Endothelial cell (in vitro differentiated cells): ENCODE measurements at regions not wholly inside any gene's neighbourhood (a gene's known extent, or its start where the extent isn't known, plus 50 kb on each side); places are given as distances from the start of the nearest gene placed in this dataset.

Source experiments
- DNase-seq: peaks from one replicate; pipeline ENCODE4 v3.0.0; 2021; ENCODE audit warnings: low spot score
- H3K27ac Mint-ChIP-seq: one replicate; pipeline ENCODE4 v1.8.0; 2021; ENCODE audit warnings: mixed read lengths, inconsistent platforms; ENCODE audit not compliant: unreplicated experiment
- H3K27me3 Mint-ChIP-seq: one replicate; pipeline ENCODE4 v1.8.0; 2021; ENCODE audit warnings: mild to moderate bottlenecking, moderate library complexity, mixed read lengths, inconsistent platforms; ENCODE audit not compliant: unreplicated experiment
- H3K36me3 Mint-ChIP-seq: one replicate; pipeline ENCODE4 v1.8.0; 2021; ENCODE audit warnings: mild to moderate bottlenecking, low read depth, mixed read lengths, inconsistent platforms; ENCODE audit not compliant: unreplicated experiment
- H3K4me1 Mint-ChIP-seq: one replicate; pipeline ENCODE4 v1.8.0; 2021; ENCODE audit warnings: mild to moderate bottlenecking, mixed read lengths, inconsistent platforms; ENCODE audit not compliant: unreplicated experiment
- H3K4me3 Mint-ChIP-seq: one replicate; pipeline ENCODE4 v1.8.0; 2021; ENCODE audit warnings: mild to moderate bottlenecking, mixed read lengths, inconsistent platforms; ENCODE audit not compliant: unreplicated experiment
- H3K9me3 Mint-ChIP-seq: one replicate; pipeline ENCODE4 v1.8.0; 2021; ENCODE audit warnings: mixed read lengths, inconsistent platforms; ENCODE audit not compliant: unreplicated experiment
- TF ChIP-seq, protein P1 (sequence below): fragments of 200-600 bp; sonication (generic); IDR thresholded peaks from one replicate; pipeline ENCODE4 v1.5.0; 2021; ENCODE audit warnings: antibody characterized with exemption; ENCODE audit not compliant: unreplicated experiment

DNA sequence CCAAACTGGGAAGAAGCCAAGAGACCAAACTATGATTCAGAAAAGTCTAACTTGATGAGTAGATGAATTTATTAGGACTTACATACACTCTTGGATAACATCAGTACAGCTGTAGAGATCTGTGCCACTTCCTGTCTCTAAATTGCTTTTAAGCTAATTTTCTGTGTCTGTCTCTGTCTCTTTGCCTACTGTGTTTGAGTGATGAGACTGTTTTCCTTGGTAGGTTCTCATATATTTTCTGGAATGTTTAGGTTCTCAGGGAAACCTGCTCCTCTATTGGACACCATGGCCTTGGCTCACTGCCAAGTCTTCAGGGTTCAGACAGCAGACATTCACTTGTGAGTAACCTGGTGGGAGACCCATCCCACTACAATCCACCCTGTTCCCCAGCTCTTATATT, 103.5 kb upstream of the KIF2B start:
- H3K9me3 Mint-ChIP-seq, result no peaks in the 10 kb centered on the region
- no peak for DNase-seq
- H3K36me3 Mint-ChIP-seq, result no peaks in the 10 kb centered on the region
- H3K27me3 Mint-ChIP-seq, result peaks cover 1% of the 10 kb centered on the region
- H3K27ac Mint-ChIP-seq, result no peak overlapping the region
- no peaks in the 10 kb centered on the region for H3K4me1 Mint-ChIP-seq
- H3K4me3 Mint-ChIP-seq, result no peak overlapping the region
- TF ChIP-seq, protein P1, sequence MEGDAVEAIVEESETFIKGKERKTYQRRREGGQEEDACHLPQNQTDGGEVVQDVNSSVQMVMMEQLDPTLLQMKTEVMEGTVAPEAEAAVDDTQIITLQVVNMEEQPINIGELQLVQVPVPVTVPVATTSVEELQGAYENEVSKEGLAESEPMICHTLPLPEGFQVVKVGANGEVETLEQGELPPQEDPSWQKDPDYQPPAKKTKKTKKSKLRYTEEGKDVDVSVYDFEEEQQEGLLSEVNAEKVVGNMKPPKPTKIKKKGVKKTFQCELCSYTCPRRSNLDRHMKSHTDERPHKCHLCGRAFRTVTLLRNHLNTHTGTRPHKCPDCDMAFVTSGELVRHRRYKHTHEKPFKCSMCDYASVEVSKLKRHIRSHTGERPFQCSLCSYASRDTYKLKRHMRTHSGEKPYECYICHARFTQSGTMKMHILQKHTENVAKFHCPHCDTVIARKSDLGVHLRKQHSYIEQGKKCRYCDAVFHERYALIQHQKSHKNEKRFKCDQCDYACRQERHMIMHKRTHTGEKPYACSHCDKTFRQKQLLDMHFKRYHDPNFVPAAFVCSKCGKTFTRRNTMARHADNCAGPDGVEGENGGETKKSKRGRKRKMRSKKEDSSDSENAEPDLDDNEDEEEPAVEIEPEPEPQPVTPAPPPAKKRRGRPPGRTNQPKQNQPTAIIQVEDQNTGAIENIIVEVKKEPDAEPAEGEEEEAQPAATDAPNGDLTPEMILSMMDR, result no peak

DNA sequence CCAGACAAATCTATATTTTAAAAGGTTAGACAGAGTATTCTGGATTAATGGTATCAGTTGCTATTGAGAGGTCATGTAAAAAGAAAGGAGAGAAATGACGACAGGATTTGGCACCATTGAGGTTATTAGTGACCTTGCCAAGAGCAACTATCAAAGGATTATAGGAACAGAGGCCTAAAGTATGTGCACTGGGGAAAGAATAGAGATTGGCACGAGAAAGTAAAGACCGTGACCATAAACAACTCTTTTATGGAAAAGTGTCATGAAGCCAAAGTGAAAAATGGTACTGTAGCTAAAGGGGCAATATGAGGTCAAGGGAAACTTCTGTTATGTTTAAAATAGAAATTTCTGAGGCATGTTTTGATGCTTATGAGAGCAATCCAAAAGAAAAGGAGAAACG, 115.2 kb upstream of the KIF2B start:
- H3K4me3 Mint-ChIP-seq, result no peak overlapping the region
- H3K27me3 Mint-ChIP-seq, result no peaks in the 10 kb centered on the region

DNA sequence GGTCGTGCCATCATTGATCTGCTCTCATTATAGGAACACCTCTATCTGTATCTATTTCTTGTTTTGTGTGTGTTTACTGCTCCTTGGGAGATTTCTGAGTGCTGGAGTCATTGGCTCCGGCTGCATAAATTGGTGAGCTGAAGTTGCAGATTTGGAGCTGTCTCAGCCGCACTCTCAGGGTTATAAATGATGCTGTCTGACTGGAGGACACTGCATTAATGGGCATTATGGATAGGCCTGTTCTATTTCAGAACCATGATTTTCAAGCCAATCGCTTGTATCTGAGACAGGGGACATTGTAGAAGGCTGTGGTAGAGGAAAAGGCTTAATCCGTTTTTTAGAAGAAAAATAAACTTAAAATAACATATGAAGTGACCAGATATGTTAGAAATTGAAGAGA, 126.4 kb upstream of the KIF2B start:
- Mint-ChIP-seq H3K36me3 (no peaks in the 10 kb centered on the region), H3K4me1 (no peaks in the 10 kb centered on the region), H3K4me3 (no peak overlapping the region), H3K27me3 (peaks cover 2% of the 10 kb centered on the region), H3K27ac (no peak overlapping the region), H3K9me3 (no peaks in the 10 kb centered on the region)
- TF ChIP-seq, protein P1, result no peak
- no peak for DNase-seq

More for the DNA sequence above, 115.2 kb upstream of the KIF2B start:
- Mint-ChIP-seq H3K9me3 (no peaks in the 10 kb centered on the region), H3K4me1 (no peaks in the 10 kb centered on the region), H3K27ac (no peak overlapping the region), H3K36me3 (no peaks in the 10 kb centered on the region)
- TF ChIP-seq, protein P1, result no peak
- no peak for DNase-seq

DNA sequence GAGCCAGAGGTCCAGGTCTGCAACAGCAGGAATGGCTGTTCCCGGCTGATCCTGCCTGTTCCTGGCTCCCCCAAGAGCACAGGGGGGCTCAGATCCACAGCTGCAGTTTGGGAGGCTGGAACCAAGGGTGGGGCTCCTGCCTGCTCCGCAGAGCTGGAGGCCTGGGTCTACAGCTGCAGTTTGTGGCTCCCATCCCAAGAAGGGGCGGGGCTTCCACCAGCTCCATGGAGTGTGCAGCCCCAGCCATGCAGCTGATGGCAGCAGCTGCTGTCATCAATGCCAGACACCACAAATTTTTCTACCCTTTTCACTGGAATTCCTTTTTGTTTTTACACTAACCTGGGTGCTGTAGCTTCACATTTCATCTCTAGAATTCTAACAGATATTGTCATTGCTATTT, 135.4 kb upstream of the KIF2B start:
- TF ChIP-seq, protein P1, result no peak
- Mint-ChIP-seq H3K27ac (no peak overlapping the region), H3K9me3 (peaks cover 6% of the 10 kb centered on the region), H3K36me3 (no peaks in the 10 kb centered on the region), H3K4me1 (no peaks in the 10 kb centered on the region), H3K4me3 (no peak overlapping the region), H3K27me3 (peaks cover 2% of the 10 kb centered on the region)
- DNase-seq, result no peak

DNA sequence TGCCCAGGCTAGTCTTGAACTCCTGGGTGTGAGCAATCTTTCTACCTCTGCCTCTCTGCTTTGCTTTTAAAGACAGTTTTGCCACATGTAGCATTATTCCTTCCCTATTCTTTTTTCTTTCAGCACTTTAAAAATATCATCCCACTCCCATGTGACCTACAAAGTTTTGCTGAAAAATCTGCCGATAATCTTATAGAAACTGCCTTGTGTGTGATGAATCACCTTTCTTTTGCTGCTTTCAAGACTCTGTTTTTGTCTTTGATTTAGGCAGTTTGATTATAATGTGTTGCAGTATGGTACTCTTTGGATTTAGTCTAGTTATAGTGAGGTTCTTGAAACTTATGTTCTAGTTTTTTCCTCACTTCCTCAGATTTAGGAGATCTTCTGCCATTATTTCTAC, 142.0 kb upstream of the KIF2B start:
- TF ChIP-seq, protein P1, result no peak
- DNase-seq, result no peak
- H3K27ac Mint-ChIP-seq, result no peak overlapping the region
- no peaks in the 10 kb centered on the region for H3K4me1 Mint-ChIP-seq
- H3K9me3 Mint-ChIP-seq, result peaks cover 5% of the 10 kb centered on the region
- no peaks in the 10 kb centered on the region for H3K36me3 Mint-ChIP-seq
- H3K27me3 Mint-ChIP-seq, result no peaks in the 10 kb centered on the region
- H3K4me3 Mint-ChIP-seq, result no peak overlapping the region
